Glutamatergic neuron (in vitro differentiated cells): ENCODE measurements at regions not wholly inside any gene's neighbourhood (a gene's known extent, or its start where the extent isn't known, plus 50 kb on each side); places are given as distances from the start of the nearest gene placed in this dataset.
"Not testable (repeated sequence)": the region's sequence is repeated elsewhere in the genome, so short reads cannot be mapped to it uniquely, and the experiment has no call there.

Experiments used
- DNase-seq: peaks from one replicate; pipeline ENCODE4 v3.0.0; 2022
- H3K27ac Mint-ChIP-seq: one replicate; pipeline ENCODE4 v1.8.0; 2020; ENCODE audit warnings: mild to moderate bottlenecking, mixed read lengths, inconsistent platforms; ENCODE audit not compliant: unreplicated experiment
- H3K27me3 Mint-ChIP-seq: one replicate; pipeline ENCODE4 v1.8.0; 2020; ENCODE audit warnings: mild to moderate bottlenecking, moderate library complexity, mixed read lengths, inconsistent platforms; ENCODE audit not compliant: unreplicated experiment
- H3K36me3 Mint-ChIP-seq: one replicate; pipeline ENCODE4 v1.8.0; 2020; ENCODE audit warnings: mild to moderate bottlenecking, mixed read lengths, inconsistent platforms; ENCODE audit not compliant: unreplicated experiment
- H3K4me1 Mint-ChIP-seq: one replicate; pipeline ENCODE4 v1.8.0; 2020; ENCODE audit warnings: mild to moderate bottlenecking, low read depth, mixed read lengths, inconsistent platforms; ENCODE audit not compliant: unreplicated experiment
- H3K4me3 Mint-ChIP-seq: one replicate; pipeline ENCODE4 v1.8.0; 2020; ENCODE audit warnings: mild to moderate bottlenecking, mixed read lengths, inconsistent platforms; ENCODE audit not compliant: unreplicated experiment
- H3K9me3 Mint-ChIP-seq: one replicate; pipeline ENCODE4 v1.8.0; 2020; ENCODE audit warnings: mild to moderate bottlenecking, moderate library complexity, mixed read lengths, inconsistent platforms; ENCODE audit not compliant: unreplicated experiment
- TF ChIP-seq, protein P1 (sequence below): fragments of 200-600 bp; sonication (generic); IDR thresholded peaks from one replicate; pipeline ENCODE4 v1.5.0; 2021; ENCODE audit not compliant: partially characterized antibody, unreplicated experiment

DNA sequence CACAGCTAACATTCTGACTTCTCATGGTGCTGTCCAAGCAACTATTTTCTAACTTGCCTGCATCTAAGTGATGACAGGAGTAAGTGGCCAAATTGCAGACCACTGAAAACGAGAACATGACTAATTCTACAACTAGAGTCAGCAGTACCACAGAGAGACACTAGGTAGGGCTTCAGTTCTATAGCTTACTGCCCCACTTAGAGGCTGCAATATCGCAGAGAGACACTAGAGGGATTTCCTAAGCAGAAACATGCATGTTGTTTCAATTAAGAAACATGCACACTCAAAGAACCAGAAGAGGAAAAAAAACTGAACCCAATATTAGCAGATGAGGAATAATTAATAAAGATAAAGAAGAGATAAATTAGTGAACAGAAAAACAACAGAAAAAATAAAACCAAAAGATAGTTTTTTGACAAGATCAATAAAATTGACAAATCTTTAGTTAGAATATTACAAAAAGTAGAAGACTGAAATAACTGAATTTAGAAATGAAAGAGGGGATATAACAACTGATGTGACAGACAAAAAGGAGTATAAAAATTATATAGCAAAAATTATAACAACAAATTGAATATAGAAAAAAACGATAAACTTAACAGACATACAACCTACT, 100.8 kb downstream of the SPIN4 start:
- Mint-ChIP-seq H3K36me3 (no peaks in the 10 kb centered on the region), H3K27me3 (no peaks in the 10 kb centered on the region), H3K4me1 (no peaks in the 10 kb centered on the region), H3K9me3 (no peaks in the 10 kb centered on the region), H3K4me3 (no peak overlapping the region), H3K27ac (no peak overlapping the region)
- DNase-seq = no peak
- TF ChIP-seq, protein P1, sequence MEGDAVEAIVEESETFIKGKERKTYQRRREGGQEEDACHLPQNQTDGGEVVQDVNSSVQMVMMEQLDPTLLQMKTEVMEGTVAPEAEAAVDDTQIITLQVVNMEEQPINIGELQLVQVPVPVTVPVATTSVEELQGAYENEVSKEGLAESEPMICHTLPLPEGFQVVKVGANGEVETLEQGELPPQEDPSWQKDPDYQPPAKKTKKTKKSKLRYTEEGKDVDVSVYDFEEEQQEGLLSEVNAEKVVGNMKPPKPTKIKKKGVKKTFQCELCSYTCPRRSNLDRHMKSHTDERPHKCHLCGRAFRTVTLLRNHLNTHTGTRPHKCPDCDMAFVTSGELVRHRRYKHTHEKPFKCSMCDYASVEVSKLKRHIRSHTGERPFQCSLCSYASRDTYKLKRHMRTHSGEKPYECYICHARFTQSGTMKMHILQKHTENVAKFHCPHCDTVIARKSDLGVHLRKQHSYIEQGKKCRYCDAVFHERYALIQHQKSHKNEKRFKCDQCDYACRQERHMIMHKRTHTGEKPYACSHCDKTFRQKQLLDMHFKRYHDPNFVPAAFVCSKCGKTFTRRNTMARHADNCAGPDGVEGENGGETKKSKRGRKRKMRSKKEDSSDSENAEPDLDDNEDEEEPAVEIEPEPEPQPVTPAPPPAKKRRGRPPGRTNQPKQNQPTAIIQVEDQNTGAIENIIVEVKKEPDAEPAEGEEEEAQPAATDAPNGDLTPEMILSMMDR = peak; percentile 75

DNA sequence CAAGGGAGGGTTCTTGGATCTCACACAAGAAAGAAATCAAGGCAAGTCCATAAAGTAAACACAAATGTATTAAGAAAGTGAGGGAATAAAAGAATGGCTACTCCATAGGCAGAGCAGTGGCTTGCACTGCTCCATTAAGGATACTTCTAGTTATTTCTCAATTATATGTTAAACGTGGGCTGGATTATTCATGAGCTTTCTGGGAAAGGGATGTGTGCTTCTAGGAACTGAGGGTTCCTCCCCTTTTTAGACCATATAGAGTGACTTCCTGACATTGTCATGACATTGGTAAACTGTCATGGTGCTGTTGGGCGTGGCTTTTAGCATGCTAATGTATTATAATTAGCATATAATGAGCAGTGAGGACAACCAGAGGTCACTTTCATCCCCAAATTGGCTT, 108.4 kb downstream of the SPIN4 start:
- H3K4me1 Mint-ChIP-seq, DNase-seq, H3K27ac Mint-ChIP-seq, H3K27me3 Mint-ChIP-seq, H3K36me3 Mint-ChIP-seq, H3K9me3 Mint-ChIP-seq, H3K4me3 Mint-ChIP-seq: not testable (repeated sequence)

DNA sequence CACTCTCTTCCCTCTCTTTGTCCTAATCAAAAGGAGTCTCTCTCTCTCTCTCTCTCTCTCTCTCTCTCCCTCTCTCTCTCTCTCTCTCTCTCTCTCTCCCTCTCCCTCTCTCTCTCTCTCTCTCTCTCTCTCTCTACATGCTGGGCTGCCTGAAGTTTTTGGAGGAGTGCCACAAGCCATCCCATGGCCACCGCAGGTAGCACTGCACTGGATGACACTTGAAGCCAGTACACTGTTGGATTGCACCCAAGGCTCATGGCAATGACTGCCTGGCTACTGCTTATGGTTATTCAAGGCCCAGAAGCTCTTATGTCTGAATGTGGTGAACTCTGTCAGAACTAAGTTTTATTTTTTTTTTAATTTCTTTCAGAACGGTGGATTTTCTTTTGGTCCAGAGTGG, 115.2 kb downstream of the SPIN4 start:
- not testable (repeated sequence) for H3K27me3 Mint-ChIP-seq, DNase-seq, H3K9me3 Mint-ChIP-seq, H3K4me3 Mint-ChIP-seq, H3K36me3 Mint-ChIP-seq, H3K4me1 Mint-ChIP-seq, H3K27ac Mint-ChIP-seq

DNA sequence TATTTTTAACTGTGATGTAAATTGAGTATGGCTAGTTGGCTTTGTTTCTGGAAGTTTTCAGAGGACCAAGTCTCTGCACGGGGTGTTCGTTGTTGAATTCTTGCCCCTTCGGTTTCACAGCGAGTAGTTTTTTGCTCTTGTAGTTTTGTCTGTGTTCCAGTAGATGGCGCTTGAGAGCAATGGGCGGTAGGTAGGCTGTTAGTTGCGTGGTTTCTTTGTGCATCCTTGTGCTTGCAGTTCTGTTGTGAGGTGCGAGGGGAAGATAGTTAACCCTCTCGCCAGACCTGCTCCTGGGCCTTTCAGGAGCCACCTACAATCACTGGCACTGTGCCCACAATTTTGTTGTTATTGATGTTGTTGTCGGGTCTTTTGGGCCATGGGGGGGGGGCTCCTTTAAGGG, 118.1 kb downstream of the SPIN4 start:
- H3K27me3 Mint-ChIP-seq, DNase-seq, H3K27ac Mint-ChIP-seq, H3K4me1 Mint-ChIP-seq, H3K9me3 Mint-ChIP-seq, H3K4me3 Mint-ChIP-seq, H3K36me3 Mint-ChIP-seq: not testable (repeated sequence)

DNA sequence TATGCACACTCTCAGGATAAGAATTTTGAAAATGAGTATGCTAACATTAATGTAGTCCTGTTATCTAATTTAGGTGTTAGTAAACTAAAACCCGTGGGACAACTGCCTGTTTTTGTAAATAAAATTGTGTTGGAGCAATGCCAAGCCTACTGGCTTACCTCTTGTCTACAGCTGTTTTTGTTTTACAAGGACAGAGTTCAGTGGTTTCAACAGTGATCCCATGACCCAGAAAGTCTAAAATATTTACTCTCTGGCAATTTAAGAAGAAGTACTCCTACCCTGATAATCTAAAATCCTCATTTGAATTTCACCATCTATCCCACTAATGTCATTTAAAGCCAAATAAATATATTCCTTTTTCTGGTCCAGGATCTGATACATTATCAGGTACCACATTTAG, 132.9 kb downstream of the SPIN4 start:
- not testable (repeated sequence) for H3K27me3 Mint-ChIP-seq, DNase-seq, H3K4me1 Mint-ChIP-seq, H3K9me3 Mint-ChIP-seq, H3K4me3 Mint-ChIP-seq, H3K36me3 Mint-ChIP-seq, H3K27ac Mint-ChIP-seq

DNA sequence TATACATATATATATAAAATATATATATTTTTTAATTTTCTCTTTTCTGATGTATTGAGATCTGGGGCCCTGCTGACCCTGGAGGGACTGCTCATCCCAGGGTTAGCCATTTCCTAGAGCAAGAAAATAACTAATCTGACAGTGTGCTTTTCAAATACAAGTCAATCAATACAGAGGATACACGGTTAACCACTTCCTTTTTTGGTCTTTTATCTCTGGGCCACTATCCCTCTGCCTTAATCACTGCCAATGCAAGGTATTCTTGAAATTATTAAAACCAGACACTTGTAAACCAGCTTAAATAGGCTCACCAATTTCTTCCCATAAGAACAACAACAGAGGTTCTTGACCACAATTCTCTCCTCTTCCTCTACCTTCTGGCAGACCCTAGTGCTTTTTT, 133.6 kb downstream of the SPIN4 start:
- H3K27ac Mint-ChIP-seq, H3K4me1 Mint-ChIP-seq, H3K36me3 Mint-ChIP-seq, H3K27me3 Mint-ChIP-seq, H3K4me3 Mint-ChIP-seq, DNase-seq, H3K9me3 Mint-ChIP-seq: not testable (repeated sequence)

DNA sequence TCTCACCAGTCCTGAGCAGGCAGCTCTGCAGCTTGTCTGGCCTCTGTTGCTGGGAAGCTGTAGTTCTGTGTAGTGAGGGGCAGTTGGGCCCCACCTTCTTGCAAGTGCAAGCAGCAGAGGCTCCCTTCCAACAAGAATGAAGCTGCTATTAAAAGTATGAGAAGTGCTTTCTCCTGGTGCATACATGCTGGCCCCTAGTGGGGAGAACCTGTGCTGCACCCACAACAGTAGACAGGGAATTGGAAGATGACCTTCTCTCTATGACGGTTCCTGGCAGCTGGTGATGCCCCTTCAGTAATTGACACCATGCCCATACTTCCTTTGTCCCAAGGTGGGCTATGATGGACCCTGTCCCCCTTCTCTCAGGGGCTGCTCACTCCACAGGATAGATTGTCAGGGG, 141.5 kb downstream of the SPIN4 start:
- H3K27me3 Mint-ChIP-seq, H3K27ac Mint-ChIP-seq, H3K4me1 Mint-ChIP-seq, H3K9me3 Mint-ChIP-seq, DNase-seq, H3K36me3 Mint-ChIP-seq, H3K4me3 Mint-ChIP-seq: not testable (repeated sequence)

DNA sequence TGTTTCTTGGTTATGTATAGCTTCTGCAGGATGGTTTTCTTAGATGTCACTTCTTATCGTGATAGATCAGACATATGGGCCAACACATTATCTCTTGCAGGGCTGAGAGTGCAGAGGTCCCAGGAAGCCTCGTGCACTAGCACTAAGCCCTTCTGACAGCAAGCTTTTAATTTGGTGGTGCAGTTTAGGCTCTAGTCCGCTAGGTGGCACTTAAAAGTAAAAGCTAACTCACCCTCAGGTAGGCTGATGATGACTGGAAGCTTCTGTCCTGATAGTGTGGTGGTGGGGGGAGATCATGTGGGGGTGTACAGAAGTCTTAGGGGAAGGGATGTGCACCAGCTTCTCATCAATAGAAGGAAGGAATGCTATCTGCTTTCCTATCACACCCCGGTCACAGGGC, 142.0 kb downstream of the SPIN4 start:
- H3K4me1 Mint-ChIP-seq, H3K36me3 Mint-ChIP-seq, DNase-seq, H3K9me3 Mint-ChIP-seq, H3K27me3 Mint-ChIP-seq, H3K4me3 Mint-ChIP-seq, H3K27ac Mint-ChIP-seq: not testable (repeated sequence)

DNA sequence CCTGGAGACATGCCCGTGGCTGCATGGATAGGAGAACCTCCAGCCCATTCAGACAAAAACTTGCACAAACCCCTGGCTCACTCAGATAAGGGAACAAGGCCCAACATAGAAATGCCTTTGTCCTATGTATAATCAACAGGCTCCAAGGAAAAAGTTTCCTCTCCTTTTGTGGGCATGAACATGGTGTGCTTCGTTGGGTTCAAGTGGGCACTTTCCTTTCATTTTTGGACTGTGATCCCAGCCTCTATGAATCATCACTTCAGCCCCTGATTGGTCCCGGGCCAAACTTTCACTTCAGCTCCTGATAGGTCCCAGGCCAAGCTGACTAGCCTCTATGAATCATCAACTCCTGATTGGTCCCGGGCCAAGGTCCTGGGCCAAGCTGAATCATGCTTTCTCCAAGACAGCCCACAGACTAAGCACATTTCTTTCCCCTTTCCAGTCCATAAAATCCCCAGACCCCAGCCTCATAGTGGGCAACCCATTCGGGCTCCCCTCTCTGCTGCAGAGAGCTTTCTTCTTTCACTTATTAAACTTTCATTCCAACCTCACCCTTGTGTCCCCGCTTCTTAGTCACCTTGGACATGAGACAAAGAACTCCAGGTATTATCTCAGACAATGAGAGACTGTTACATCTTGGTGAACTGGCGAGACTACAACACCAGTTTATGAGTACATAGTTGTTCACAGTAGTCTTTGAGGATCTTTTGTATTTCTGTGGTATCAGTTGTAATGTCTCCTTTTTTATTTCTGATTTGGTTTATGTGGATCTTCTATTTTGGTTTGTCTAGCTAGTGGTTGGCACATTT, 146.7 kb downstream of the SPIN4 start:
- H3K9me3 Mint-ChIP-seq, H3K27me3 Mint-ChIP-seq, H3K36me3 Mint-ChIP-seq, DNase-seq, H3K27ac Mint-ChIP-seq, H3K4me1 Mint-ChIP-seq, H3K4me3 Mint-ChIP-seq: not testable (repeated sequence)

DNA sequence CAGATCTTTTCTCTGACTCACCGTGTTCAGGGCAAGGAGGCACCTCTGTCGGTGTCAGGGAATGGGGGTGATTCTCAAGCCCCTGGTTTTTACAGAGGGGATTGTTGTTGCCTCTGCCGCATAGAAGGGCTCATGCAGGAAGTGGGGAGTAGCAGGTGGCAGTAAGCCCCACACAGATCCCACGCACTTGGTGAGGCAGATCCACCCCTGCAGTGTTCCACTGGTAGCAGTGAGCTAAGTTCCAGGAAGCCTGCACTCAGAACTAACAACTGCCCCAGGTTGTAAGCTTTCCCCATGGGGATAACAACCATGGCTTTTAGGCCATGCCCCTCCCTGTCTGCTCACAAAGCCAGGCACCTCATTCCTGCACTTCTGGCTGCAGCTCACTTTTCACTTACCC, 149.1 kb downstream of the SPIN4 start:
- H3K9me3 Mint-ChIP-seq, H3K4me1 Mint-ChIP-seq, DNase-seq, H3K4me3 Mint-ChIP-seq, H3K36me3 Mint-ChIP-seq, H3K27me3 Mint-ChIP-seq, H3K27ac Mint-ChIP-seq: not testable (repeated sequence)

DNA sequence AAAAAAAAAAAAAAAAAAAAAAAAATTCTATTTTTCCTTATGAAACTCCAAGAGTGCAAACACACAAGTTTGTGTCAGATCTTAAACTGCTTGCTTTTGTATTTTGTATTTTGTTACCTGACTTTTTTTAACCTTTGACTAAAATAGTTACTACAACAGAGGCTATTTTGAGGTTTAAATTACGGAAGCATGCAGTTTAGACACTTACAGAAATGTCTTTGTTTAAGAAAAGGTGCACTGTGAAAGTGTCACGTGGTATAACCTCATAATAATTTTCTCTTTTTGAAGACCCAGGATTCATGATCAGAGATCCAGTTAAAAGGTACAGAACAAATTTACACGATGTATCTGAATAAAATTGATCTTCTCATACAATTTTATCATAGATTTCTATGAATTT, 152.4 kb downstream of the SPIN4 start:
- H3K4me1 Mint-ChIP-seq, H3K9me3 Mint-ChIP-seq, H3K4me3 Mint-ChIP-seq, DNase-seq, H3K27me3 Mint-ChIP-seq, H3K27ac Mint-ChIP-seq, H3K36me3 Mint-ChIP-seq: not testable (repeated sequence)
